Mesenteric fat pad (tissue), 1 donor: ENCODE measurements at regions not wholly inside any gene's neighbourhood (a gene's known extent, or its start where the extent isn't known, plus 50 kb on each side); places are given as distances from the start of the nearest gene placed in this dataset.
A peak's percentile ranks its signal among the peaks of the same experiment; 100 is the strongest.
"Not testable (repeated sequence)": the region's sequence is repeated elsewhere in the genome, so short reads cannot be mapped to it uniquely, and the experiment has no call there.

ENCODE experiments used
- DNase-seq: peaks from one replicate; pipeline ENCODE4 v3.0.0-alpha.2; 2020; ENCODE audit warnings: low spot score
- donor health status: DM: yes; HTN: yes; CAD: no.

GRCh38 chr3:65174713-65175112, 486.9 kb upstream of the ADAMTS9 start:
- DNase-seq = no peak

GRCh38 chr3:65173841-65174240, 486.0 kb upstream of the ADAMTS9 start:
- no peak for DNase-seq

- DNase-seq = no peak
Observed at GRCh38 chr3:65172209-65172608, 484.4 kb upstream of the ADAMTS9 start.

GRCh38 chr3:65170390-65171042, 482.7 kb upstream of the ADAMTS9 start:
- peak; percentile 94 for DNase-seq

GRCh38 chr3:65169961-65170360, 482.2 kb upstream of the ADAMTS9 start:
- DNase-seq = no peak

GRCh38 chr3:65168547-65168946, 480.7 kb upstream of the ADAMTS9 start:
- no peak for DNase-seq

- DNase-seq = no peak
Observed at GRCh38 chr3:65166531-65166930, 478.7 kb upstream of the ADAMTS9 start.

GRCh38 chr3:65158023-65158422, 470.2 kb upstream of the ADAMTS9 start:
- DNase-seq = no peak

- no peak for DNase-seq
Observed at GRCh38 chr3:65153850-65154512, 466.2 kb upstream of the ADAMTS9 start.

GRCh38 chr3:65151666-65152065, 463.9 kb upstream of the ADAMTS9 start:
- DNase-seq = no peak

- DNase-seq = no peak
Observed at GRCh38 chr3:65149877-65150276, 462.1 kb upstream of the ADAMTS9 start.

- no peak for DNase-seq
Observed at GRCh38 chr3:65148687-65149086, 460.9 kb upstream of the ADAMTS9 start.

- no peak for DNase-seq
Observed at GRCh38 chr3:65146179-65146578, 458.4 kb upstream of the ADAMTS9 start.

GRCh38 chr3:65145680-65146079, 457.9 kb upstream of the ADAMTS9 start:
- DNase-seq = no peak

- DNase-seq = no peak
Observed at GRCh38 chr3:65144791-65145351, 457.1 kb upstream of the ADAMTS9 start.

GRCh38 chr3:65142456-65142855, 454.7 kb upstream of the ADAMTS9 start:
- no peak for DNase-seq

GRCh38 chr3:65138556-65138955, 450.8 kb upstream of the ADAMTS9 start:
- no peak for DNase-seq

- DNase-seq = not testable (repeated sequence)
Observed at GRCh38 chr3:65133752-65134151, 446.0 kb upstream of the ADAMTS9 start.

GRCh38 chr3:65130782-65131181, 443.0 kb upstream of the ADAMTS9 start:
- DNase-seq = no peak

GRCh38 chr3:65128346-65128745, 440.5 kb upstream of the ADAMTS9 start:
- no peak for DNase-seq

GRCh38 chr3:65126527-65127410, 439.0 kb upstream of the ADAMTS9 start:
- no peak for DNase-seq

GRCh38 chr3:65120156-65120555, 432.4 kb upstream of the ADAMTS9 start:
- DNase-seq = not testable (repeated sequence)
